HG03439 (cell line): ENCODE measurements at regions not wholly inside any gene's neighbourhood (a gene's known extent, or its start where the extent isn't known, plus 50 kb on each side); places are given as distances from the start of the nearest gene placed in this dataset.

Source experiments
- ATAC-seq: cut with Tn5 transposase; IDR thresholded peaks from one replicate; pipeline ENCODE4 v1.9.1; 2021; ENCODE audit warnings: mild to moderate bottlenecking, moderate library complexity; ENCODE audit not compliant: unreplicated experiment

GRCh38 chr4:188811121-188811520 lies 671.9 kb downstream of the TRIML1 start:
- ATAC-seq: no peak

GRCh38 chr4:188812644-188813043 lies 673.4 kb downstream of the TRIML1 start:
- ATAC-seq: no peak

GRCh38 chr4:188818300-188818699 lies 679.1 kb downstream of the TRIML1 start:
- ATAC-seq: no peak

- no peak for ATAC-seq
Observed at GRCh38 chr4:188819233-188819632, 680.0 kb downstream of the TRIML1 start.

GRCh38 chr4:188821500-188821899 lies 682.3 kb downstream of the TRIML1 start:
- ATAC-seq: no peak

- ATAC-seq: no peak
Observed at GRCh38 chr4:188822698-188823097, 683.5 kb downstream of the TRIML1 start.

- no peak for ATAC-seq
Observed at GRCh38 chr4:188824553-188824952, 685.3 kb downstream of the TRIML1 start.

- ATAC-seq: no peak
Observed at GRCh38 chr4:188826393-188826792, 687.2 kb downstream of the TRIML1 start.

- ATAC-seq: no peak
Observed at GRCh38 chr4:188839704-188840103, 700.5 kb downstream of the TRIML1 start.

- no peak for ATAC-seq
Observed at GRCh38 chr4:188841523-188841922, 702.3 kb downstream of the TRIML1 start.

GRCh38 chr4:188854436-188854835 lies 715.2 kb downstream of the TRIML1 start:
- ATAC-seq: no peak

- no peak for ATAC-seq
Observed at GRCh38 chr4:188858696-188859095, 719.5 kb downstream of the TRIML1 start.

- no peak for ATAC-seq
Observed at GRCh38 chr4:188864741-188865140, 725.5 kb downstream of the TRIML1 start.

GRCh38 chr4:188867796-188868195 lies 728.6 kb downstream of the TRIML1 start:
- no peak for ATAC-seq

- no peak for ATAC-seq
Observed at GRCh38 chr4:188869581-188869980, 730.3 kb downstream of the TRIML1 start.

- ATAC-seq: no peak
Observed at GRCh38 chr4:188872809-188873208, 733.6 kb downstream of the TRIML1 start.

- ATAC-seq: no peak
Observed at GRCh38 chr4:188876881-188877280, 737.6 kb downstream of the TRIML1 start.

- no peak for ATAC-seq
Observed at GRCh38 chr4:188879598-188879997, 740.4 kb downstream of the TRIML1 start.

GRCh38 chr4:188887905-188888304 lies 748.7 kb downstream of the TRIML1 start:
- ATAC-seq: no peak

GRCh38 chr4:188892837-188893236 lies 753.6 kb downstream of the TRIML1 start:
- no peak for ATAC-seq

GRCh38 chr4:188903986-188904385 lies 764.7 kb downstream of the TRIML1 start:
- ATAC-seq: no peak

- no peak for ATAC-seq
Observed at GRCh38 chr4:188904617-188905016, 765.4 kb downstream of the TRIML1 start.

GRCh38 chr4:188905248-188905647 lies 766.0 kb downstream of the TRIML1 start:
- no peak for ATAC-seq

- no peak for ATAC-seq
Observed at GRCh38 chr4:188911199-188911598, 772.0 kb downstream of the TRIML1 start.
